ENCODE measurements at regions not wholly inside any gene's neighbourhood (a gene's known extent, or its start where the extent isn't known, plus 50 kb on each side); places are given as distances from the start of the nearest gene placed in this dataset.

DNA sequence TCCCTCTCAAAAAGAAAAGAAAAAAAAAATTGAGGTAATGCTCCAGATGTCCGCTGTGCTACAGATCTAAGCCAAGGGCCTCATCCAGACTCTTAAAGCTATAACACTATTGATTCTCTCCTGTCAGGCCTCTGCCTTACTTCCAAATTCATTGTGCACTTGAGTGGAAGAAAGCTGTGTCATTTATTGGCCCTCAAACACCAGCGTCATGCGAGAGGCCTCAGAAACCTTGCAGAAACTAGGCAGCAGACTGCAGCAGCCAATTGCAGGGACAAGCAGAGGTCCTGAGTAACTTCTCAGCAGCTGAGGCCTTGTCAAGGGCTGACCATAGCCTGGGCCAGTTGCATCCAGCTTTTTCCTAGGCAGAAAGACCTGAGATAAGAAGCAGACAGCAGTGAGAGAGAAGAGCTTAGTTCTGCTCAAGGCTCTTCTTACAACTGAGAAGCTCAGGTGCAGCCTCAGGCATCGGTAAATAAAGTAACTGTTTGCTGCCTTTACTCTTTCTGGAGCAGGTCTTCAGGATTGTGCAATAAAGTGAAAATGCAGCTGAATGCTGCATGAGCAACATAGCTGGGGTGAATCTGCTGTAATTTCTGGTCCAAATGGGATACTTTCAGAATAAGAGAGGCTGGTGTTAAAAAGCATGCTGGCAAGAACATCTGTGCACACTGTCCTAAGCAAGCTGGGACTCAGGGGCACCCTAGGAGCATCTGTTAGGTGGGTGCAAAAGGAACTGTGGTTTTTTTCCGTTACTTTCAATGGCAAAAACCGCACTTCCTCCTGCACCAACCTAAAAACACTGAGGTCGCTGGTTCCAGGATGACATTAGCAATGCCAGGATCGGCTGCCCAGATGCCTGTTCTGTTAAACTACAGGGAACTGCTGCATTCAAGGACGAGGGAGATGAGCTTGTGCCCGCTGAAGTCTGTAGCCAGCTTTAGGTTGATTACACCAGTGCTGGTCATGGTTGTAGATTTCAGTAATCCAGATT is 181.8 kb upstream of the PFKP start:
- TF ChIP-seq POLR2A (IDR thresholded peaks at IDR 0.05), result no peak
- TF ChIP-seq, protein P1, sequence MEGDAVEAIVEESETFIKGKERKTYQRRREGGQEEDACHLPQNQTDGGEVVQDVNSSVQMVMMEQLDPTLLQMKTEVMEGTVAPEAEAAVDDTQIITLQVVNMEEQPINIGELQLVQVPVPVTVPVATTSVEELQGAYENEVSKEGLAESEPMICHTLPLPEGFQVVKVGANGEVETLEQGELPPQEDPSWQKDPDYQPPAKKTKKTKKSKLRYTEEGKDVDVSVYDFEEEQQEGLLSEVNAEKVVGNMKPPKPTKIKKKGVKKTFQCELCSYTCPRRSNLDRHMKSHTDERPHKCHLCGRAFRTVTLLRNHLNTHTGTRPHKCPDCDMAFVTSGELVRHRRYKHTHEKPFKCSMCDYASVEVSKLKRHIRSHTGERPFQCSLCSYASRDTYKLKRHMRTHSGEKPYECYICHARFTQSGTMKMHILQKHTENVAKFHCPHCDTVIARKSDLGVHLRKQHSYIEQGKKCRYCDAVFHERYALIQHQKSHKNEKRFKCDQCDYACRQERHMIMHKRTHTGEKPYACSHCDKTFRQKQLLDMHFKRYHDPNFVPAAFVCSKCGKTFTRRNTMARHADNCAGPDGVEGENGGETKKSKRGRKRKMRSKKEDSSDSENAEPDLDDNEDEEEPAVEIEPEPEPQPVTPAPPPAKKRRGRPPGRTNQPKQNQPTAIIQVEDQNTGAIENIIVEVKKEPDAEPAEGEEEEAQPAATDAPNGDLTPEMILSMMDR (IDR thresholded peaks at IDR 0.05), result no peak
